H1 (cell line): ENCODE measurements at regions not wholly inside any gene's neighbourhood (a gene's known extent, or its start where the extent isn't known, plus 50 kb on each side); places are given as distances from the start of the nearest gene placed in this dataset.

Experiments used
- CHD7 ChIP-seq: fragments of 300-600 bp; sonication (generic); IDR thresholded peaks from 2 replicates; pipeline ENCODE4 v1.7.1; 2012; ENCODE audit warnings: low read length, moderate library complexity, mild to moderate bottlenecking, inconsistent platforms; ENCODE audit not compliant: insufficient replicate concordance

GRCh38 chr10:130432271-130432670, 296.1 kb downstream of the GLRX3 start (continued):
- TF ChIP-seq CHD7 = no peak
- TF ChIP-seq, all 59 proteins: peak for 0
